Aorta (tissue), 5 donors: ENCODE measurements at regions not wholly inside any gene's neighbourhood (a gene's known extent, or its start where the extent isn't known, plus 50 kb on each side); places are given as distances from the start of the nearest gene placed in this dataset.

Experiments used
- ATAC-seq: fragments of 200-7000 bp; cut with Tn5 transposase; one replicate; pipeline ENCODE4 v1.9.1; 2022; ENCODE audit warnings: moderate library complexity; ENCODE audit not compliant: low FRiP score
- DNase-seq, 2 donors: peaks; one replicate each; pipeline ENCODE4 v3.0.0-alpha.2; 2020
- H3K27ac ChIP-seq, 2 donors: one replicate each; pipeline ENCODE4 v1.5.1; 2013; ENCODE audit warnings: low read length in 2 of 2, mild to moderate bottlenecking in 2 of 2, moderate library complexity in 2 of 2, control low read depth in 1 of 2, inconsistent platforms in 1 of 2, low read depth in 1 of 2
- H3K27me3 ChIP-seq, 2 donors: one replicate each; pipeline ENCODE4 v1.6.1; 2013; ENCODE audit warnings: control low read depth in 1 of 2, low read length in 1 of 2, mild to moderate bottlenecking in 1 of 2, moderate library complexity in 1 of 2; ENCODE audit not compliant: insufficient read depth in 2 of 2, control insufficient read depth in 1 of 2
- H3K36me3 ChIP-seq, 2 donors: one replicate each; pipeline ENCODE4 v1.6.1; 2013; ENCODE audit warnings: control low read depth in 1 of 2, low read length in 1 of 2, mild to moderate bottlenecking in 1 of 2; ENCODE audit not compliant: insufficient read depth in 2 of 2, control insufficient read depth in 1 of 2
- H3K4me1 ChIP-seq, 2 donors: one replicate each; pipeline ENCODE4 v1.6.1; 2013; ENCODE audit warnings: low read length in 2 of 2, control low read depth in 1 of 2, mild to moderate bottlenecking in 1 of 2, moderate library complexity in 1 of 2; ENCODE audit not compliant: insufficient read depth in 2 of 2, control insufficient read depth in 1 of 2
- H3K4me3 ChIP-seq, 2 donors: one replicate each; pipeline ENCODE4 v1.5.1; 2013; ENCODE audit warnings: low read length in 2 of 2, control low read depth in 1 of 2, mild to moderate bottlenecking in 1 of 2
- H3K9me3 ChIP-seq: one replicate; pipeline ENCODE4 v1.6.1; 2013; ENCODE audit warnings: mild to moderate bottlenecking, low read length; ENCODE audit not compliant: control insufficient read depth
- WGBS, 2 donors: extraction: QIAGEN DNeasy Blood & Tissue Kit; methylation state at CpG; one replicate each; pipeline ENCODE4 v1.1.7; 2013; 5-methylcytosine and 5-hydroxymethylcytosine counted together
- intact Hi-C, 2 donors: fragments of 100-400 bp; cut with DNase I; formaldehyde crosslinking; loops; one replicate each; pipeline versions ENCODE4 v1.14.2 to v1.15.0; 2022
- donor health status: healthy with polysubstance abuse.
- donor health status: Bipolar disorder and iron deficiency.
- donor health status: DM: no; HTN: no; CAD: no.
- donor health status: DM: no; HTN: no; CAD: no.
- donor health status: DM: yes; HTN: yes; CAD: no.

GRCh38 chr1:199706826-199707606 is 320.5 kb upstream of the NR5A2 start:
- intact Hi-C loops, result no loop called here
- no peak for DNase-seq
- Histone ChIP-seq H3K36me3 (no peaks in the 10 kb centered on the region), H3K4me3 (no peak overlapping the region), H3K27ac (no peak overlapping the region), H3K4me1 (no peaks in the 10 kb centered on the region), H3K9me3 (peaks cover 2% of the 10 kb centered on the region), H3K27me3 (peaks cover 0 to 2% of the 10 kb centered on the region in 2 donors)
- WGBS, 2 donors, result 64 to 77% methylated on average over 3 to 5 of the region's 5 CpGs
- no peak for ATAC-seq

- Histone ChIP-seq H3K27ac (no peak overlapping the region), H3K27me3 (peaks cover 0 to 2% of the 10 kb centered on the region in 2 donors), H3K9me3 (peaks cover 2% of the 10 kb centered on the region), H3K4me3 (no peak overlapping the region), H3K4me1 (no peaks in the 10 kb centered on the region), H3K36me3 (no peaks in the 10 kb centered on the region)
- 75 to 76% methylated on average over 2 of the region's 2 CpGs for WGBS, 2 donors
- ATAC-seq, result no peak
- intact Hi-C loops, result no loop called here
- DNase-seq, result no peak
Measured at GRCh38 chr1:199710974-199711373, 316.5 kb upstream of the NR5A2 start.

- DNase-seq (no peak), ATAC-seq (no peak)
- H3K4me1 ChIP-seq, result no peaks in the 10 kb centered on the region
- no peak overlapping the region for H3K4me3 ChIP-seq
- H3K27me3 ChIP-seq, result no peaks in the 10 kb centered on the region
- H3K27ac ChIP-seq, result no peak overlapping the region
- no peaks in the 10 kb centered on the region for H3K9me3 ChIP-seq
- H3K36me3 ChIP-seq, result no peaks in the 10 kb centered on the region
- WGBS, 2 donors, result 76 to 92% methylated on average over 1 of the region's 1 CpG
- intact Hi-C loops, result no loop called here
Measured at GRCh38 chr1:199716729-199717128, 310.8 kb upstream of the NR5A2 start.

GRCh38 chr1:199719156-199719842 is 308.2 kb upstream of the NR5A2 start:
- WGBS, 2 donors, result 45 to 49% methylated on average over 3 of the region's 3 CpGs

GRCh38 chr1:199720496-199720895 is 307.0 kb upstream of the NR5A2 start:
- 4 to 11% methylated on average over 2 of the region's 2 CpGs for WGBS, 2 donors
- Histone ChIP-seq H3K9me3 (no peaks in the 10 kb centered on the region), H3K4me3 (no peak overlapping the region), H3K27ac (no peak overlapping the region), H3K27me3 (no peaks in the 10 kb centered on the region), H3K4me1 (no peaks in the 10 kb centered on the region), H3K36me3 (no peaks in the 10 kb centered on the region)
- intact Hi-C loops, result no loop called here
- DNase-seq, result no peak
- ATAC-seq, result no peak

More at GRCh38 chr1:199719156-199719842, 308.2 kb upstream of the NR5A2 start:
- H3K9me3 ChIP-seq, result no peaks in the 10 kb centered on the region
- intact Hi-C loops, result no loop called here
- H3K4me3 ChIP-seq, result no peak overlapping the region
- no peaks in the 10 kb centered on the region for H3K27me3 ChIP-seq
- ATAC-seq (no peak), DNase-seq (no peak)
- no peaks in the 10 kb centered on the region for H3K4me1 ChIP-seq
- H3K36me3 ChIP-seq, result no peaks in the 10 kb centered on the region
- H3K27ac ChIP-seq, result no peak overlapping the region

- Histone ChIP-seq H3K4me3 (no peak overlapping the region), H3K27ac (no peak overlapping the region), H3K27me3 (no peaks in the 10 kb centered on the region), H3K36me3 (no peaks in the 10 kb centered on the region), H3K4me1 (no peaks in the 10 kb centered on the region), H3K9me3 (no peaks in the 10 kb centered on the region)
- no peak for ATAC-seq
- WGBS, 2 donors, result 6 to 24% methylated on average over 1 of the region's 1 CpG
- intact Hi-C loops, result no loop called here
- no peak for DNase-seq
Measured at GRCh38 chr1:199721001-199721400, 306.5 kb upstream of the NR5A2 start.

GRCh38 chr1:199723250-199723956 is 304.1 kb upstream of the NR5A2 start:
- DNase-seq (no peak), ATAC-seq (no peak)
- Histone ChIP-seq H3K4me3 (no peak overlapping the region), H3K4me1 (no peaks in the 10 kb centered on the region), H3K36me3 (no peaks in the 10 kb centered on the region), H3K27me3 (no peaks in the 10 kb centered on the region), H3K9me3 (peaks cover 2% of the 10 kb centered on the region), H3K27ac (no peak overlapping the region)
- intact Hi-C loops, result no loop called here
- 47 to 49% methylated on average over 4 of the region's 4 CpGs for WGBS, 2 donors

GRCh38 chr1:199724049-199724448 is 303.5 kb upstream of the NR5A2 start:
- Histone ChIP-seq H3K36me3 (no peaks in the 10 kb centered on the region), H3K4me1 (no peaks in the 10 kb centered on the region), H3K4me3 (no peak overlapping the region), H3K9me3 (peaks cover 2% of the 10 kb centered on the region), H3K27me3 (no peaks in the 10 kb centered on the region), H3K27ac (no peak overlapping the region)
- ATAC-seq, result no peak
- intact Hi-C loops, result no loop called here
- 70 to 78% methylated on average over 1 of the region's 1 CpG for WGBS, 2 donors
- DNase-seq, result no peak
